NCI-H345 treated with DMSO at 0.1 percent for 48 hours (cell line): ENCODE measurements at regions not wholly inside any gene's neighbourhood (a gene's known extent, or its start where the extent isn't known, plus 50 kb on each side); places are given as distances from the start of the nearest gene placed in this dataset.

Source experiments
- DNase-seq: peaks from one replicate; lab custom pipeline; 2025; ENCODE audit not compliant: unreplicated experiment; lab: John Stamatoyannopoulos, UW

- DNase-seq, result no peak
Observed at GRCh38 chr11:95490625-95491024, 259.6 kb upstream of the SESN3 start.

DNA sequence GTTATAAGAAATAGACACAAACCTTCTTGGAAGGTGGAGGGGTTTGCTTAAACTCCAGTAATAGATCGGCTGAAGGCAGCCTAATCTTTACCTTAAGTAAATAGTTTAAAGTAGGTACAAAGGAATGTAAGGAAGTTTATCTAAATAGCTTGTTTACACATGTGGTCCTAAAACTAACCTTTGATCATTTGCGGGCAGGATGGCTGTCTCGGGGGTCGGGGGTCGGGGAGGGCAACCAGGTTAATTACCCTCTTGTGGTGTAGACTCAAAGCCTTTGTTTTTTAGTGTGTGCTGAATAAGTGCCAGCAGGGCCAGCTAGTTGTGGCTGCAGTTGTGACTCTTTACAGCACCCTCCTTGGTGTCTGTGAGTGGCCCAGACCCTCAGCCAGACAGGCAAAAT, 256.9 kb upstream of the SESN3 start:
- DNase-seq, result no peak

GRCh38 chr11:95487391-95487790, 256.4 kb upstream of the SESN3 start:
- no peak for DNase-seq

- DNase-seq, result no peak
Observed at GRCh38 chr11:95486979-95487378, 256.0 kb upstream of the SESN3 start.

DNA sequence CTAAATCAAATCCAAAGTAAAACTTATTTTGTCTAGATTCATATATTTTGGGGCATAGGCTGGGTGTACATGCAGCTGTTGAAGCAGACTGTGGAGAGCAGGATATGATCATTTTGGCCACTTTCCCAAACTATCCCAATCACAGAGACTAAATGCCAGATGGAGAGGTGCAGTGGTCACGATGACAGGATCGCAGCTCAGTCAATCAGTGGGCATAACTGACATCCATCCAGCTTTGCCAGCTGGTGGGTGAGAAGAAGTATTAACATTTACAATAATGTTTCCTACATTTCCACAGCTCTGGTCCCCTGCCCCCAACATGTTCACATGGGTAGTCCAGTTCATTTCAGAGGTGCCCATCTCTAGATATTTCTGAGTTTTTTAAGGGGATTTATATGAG, 255.5 kb upstream of the SESN3 start:
- DNase-seq, result no peak

- no peak for DNase-seq
Observed at GRCh38 chr11:95485115-95485900, 254.3 kb upstream of the SESN3 start.

DNA sequence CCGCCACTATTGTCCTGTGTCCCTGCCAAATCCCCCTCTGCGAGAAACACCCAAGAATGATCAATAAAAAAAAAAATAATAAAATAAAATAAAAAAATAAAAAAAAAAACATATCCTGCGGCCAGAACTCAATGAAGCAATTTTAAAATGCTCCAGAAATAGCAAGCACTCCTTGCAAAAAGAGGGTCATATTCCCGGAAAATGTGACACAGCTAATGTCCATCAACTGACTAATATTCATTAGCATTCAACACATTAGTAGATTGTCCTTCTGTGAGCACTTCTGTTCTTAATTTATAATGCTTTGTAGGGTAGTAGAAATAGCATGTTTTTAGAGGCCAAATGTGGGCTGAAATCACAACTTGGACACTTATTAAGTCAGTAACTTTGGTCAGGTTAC, 252.3 kb upstream of the SESN3 start:
- no peak for DNase-seq

GRCh38 chr11:95478003-95478402, 247.0 kb upstream of the SESN3 start:
- no peak for DNase-seq

GRCh38 chr11:95469258-95469657, 238.3 kb upstream of the SESN3 start:
- DNase-seq, result no peak

- DNase-seq, result no peak
Observed at GRCh38 chr11:95466416-95466815, 235.4 kb upstream of the SESN3 start.

- no peak for DNase-seq
Observed at GRCh38 chr11:95465887-95466286, 234.9 kb upstream of the SESN3 start.

DNA sequence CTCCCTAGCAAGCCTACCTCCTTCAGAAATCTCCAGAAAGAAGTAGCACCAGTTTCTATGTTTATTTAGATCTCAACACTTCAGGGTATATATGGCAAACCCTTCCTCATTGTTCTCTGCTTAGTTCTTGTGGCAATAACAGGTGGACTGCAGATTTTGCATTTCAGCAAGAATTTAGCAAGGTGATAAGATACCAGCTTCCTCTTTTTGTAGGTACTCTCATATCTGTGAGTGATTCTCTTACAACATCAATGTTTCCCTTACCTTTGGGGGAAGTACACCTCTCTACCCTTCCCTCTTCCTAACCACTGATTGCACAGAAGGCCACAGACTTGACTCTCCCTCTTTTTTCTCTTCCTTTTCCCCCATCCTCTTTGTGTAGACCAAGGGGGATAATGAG, 230.9 kb upstream of the SESN3 start:
- DNase-seq, result no peak

DNA sequence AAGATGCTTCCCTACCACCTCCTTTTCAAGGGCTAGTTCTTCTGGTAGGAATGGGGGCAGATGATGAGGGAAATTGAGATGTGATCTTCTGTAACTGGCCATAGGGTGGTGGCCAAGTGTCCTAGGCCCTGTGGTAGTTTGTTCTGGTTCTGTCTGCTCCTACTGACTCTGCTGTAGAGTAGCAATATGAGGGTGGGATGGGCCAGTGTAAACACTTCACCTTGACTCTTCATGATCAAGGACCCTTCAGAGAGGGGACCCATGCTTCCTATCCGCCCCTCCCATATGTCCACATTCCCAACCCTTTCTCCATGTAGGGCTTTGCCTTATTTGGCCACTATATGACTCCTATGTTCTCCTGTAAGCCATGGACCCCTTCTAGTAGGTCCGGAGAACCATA, 230.3 kb upstream of the SESN3 start:
- no peak for DNase-seq

GRCh38 chr11:95459291-95460042, 228.5 kb upstream of the SESN3 start:
- peak; percentile 46 for DNase-seq

- no peak for DNase-seq
Observed at GRCh38 chr11:95456714-95457491, 225.9 kb upstream of the SESN3 start.

GRCh38 chr11:95455228-95455970, 224.4 kb upstream of the SESN3 start:
- no peak for DNase-seq

- peak; percentile 14 for DNase-seq
Observed at GRCh38 chr11:95453616-95454171, 222.7 kb upstream of the SESN3 start.

DNA sequence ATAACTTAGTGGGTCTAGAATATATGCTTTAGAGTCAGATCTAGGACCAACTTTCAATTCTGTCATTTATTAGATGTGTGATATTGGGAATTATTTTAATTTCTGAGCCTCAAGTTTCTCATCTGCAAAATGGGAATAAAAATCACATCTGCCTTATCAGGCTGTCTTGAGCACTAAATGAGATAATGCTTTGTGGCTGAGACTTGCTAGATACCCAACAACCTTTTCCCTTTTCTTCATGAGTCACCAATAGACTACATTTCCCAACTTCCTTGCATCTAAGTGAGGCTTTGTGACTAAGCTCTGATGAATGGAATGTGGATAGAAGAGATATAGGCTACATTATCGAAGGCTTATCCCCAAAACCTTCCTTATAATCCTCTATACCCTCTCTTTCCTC, 220.7 kb upstream of the SESN3 start:
- no peak for DNase-seq

DNA sequence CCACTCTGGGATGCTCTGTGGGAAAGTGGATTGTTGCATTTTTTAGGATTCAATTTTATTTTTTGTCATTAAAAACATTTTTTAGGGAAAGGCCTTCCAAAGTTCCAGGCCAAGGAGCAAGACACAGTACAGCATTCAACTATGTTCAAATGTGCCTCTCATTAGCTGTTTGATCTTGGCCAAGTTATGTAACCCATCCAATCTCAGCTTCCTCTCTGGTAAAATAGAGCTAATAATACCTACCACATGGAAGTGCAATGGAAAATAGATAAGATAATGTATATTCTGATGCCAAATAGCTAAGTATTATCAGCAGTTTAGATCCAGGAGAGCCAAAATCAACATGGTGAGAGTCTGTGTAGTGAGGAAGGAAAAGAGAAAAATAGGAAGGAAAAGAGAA, 220.3 kb upstream of the SESN3 start:
- DNase-seq, result no peak

DNA sequence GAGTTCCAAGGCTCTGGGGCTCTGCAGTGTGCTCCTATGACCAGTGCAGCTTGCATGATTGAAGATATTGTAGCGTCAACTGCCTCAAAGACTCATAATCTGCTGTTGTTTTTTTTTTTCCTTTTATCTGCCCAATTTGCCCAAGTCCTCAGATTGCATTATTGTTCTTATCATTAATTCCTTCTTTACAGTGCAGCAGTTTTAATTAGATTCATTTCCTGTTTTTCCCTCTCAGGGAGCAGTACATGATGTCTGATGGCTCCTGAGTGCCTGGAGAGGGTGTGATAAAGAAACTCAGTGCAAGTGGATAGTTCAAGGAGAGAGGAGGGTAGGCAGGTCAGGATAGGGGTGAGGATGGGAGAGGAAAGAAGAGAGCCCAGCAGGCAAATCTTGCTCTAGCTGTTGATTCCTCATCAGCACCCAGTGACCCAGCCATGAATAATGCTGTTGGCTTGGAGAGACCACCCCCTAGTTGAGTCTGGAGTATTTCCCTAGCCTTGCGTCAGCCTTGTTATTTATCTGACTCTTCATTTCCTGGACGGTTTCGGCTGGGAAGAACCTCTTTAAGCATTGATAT, 219.6 kb upstream of the SESN3 start:
- no peak for DNase-seq
